ENCODE measurements at regions not wholly inside any gene's neighbourhood (a gene's known extent, or its start where the extent isn't known, plus 50 kb on each side); places are given as distances from the start of the nearest gene placed in this dataset.

GRCh38 chr5:40238066-40238745 is 441.5 kb upstream of the PTGER4 start:
- TF ChIP-seq CTCF (IDR thresholded peaks at IDR 0.05), result no peak
- TF ChIP-seq POLR2A (IDR thresholded peaks at IDR 0.05), result no peak

Measured in heart left ventricle (tissue), 13 donors.